ENCODE measurements at regions not wholly inside any gene's neighbourhood (a gene's known extent, or its start where the extent isn't known, plus 50 kb on each side); places are given as distances from the start of the nearest gene placed in this dataset.

GRCh38 chr12:66733321-66733720 lies 54.4 kb upstream of the GRIP1 start:
- Histone ChIP-seq H3K27me3 (ENCODE audit: insufficient read depth, poor library complexity, severe bottlenecking) (no peaks in the 10 kb centered on the region), H3K4me3 (ENCODE audit: severe bottlenecking) (no peak overlapping the region), H3K27ac (ENCODE audit: poor library complexity, severe bottlenecking) (no peak overlapping the region), H3K9me3 (ENCODE audit: severe bottlenecking) (no peaks in the 10 kb centered on the region), H3K4me1 (ENCODE audit: insufficient read depth, poor library complexity, severe bottlenecking) (no peaks in the 10 kb centered on the region), H3K36me3 (ENCODE audit: low read depth) (no peaks in the 10 kb centered on the region)
- no peak for ATAC-seq (ENCODE audit: low read depth)
- no peak for TF ChIP-seq CTCF (IDR thresholded peaks at IDR 0.05; ENCODE audit: poor library complexity, severe bottlenecking)
- no peak for DNase-seq (ENCODE audit: low spot score)

- Histone ChIP-seq H3K4me1 (ENCODE audit: insufficient read depth, poor library complexity, severe bottlenecking) (no peaks in the 10 kb centered on the region), H3K36me3 (ENCODE audit: low read depth) (no peaks in the 10 kb centered on the region), H3K27me3 (ENCODE audit: insufficient read depth, poor library complexity, severe bottlenecking) (no peaks in the 10 kb centered on the region), H3K4me3 (ENCODE audit: severe bottlenecking) (no peak overlapping the region), H3K9me3 (ENCODE audit: severe bottlenecking) (no peaks in the 10 kb centered on the region), H3K27ac (ENCODE audit: poor library complexity, severe bottlenecking) (no peak overlapping the region)
- no peak for TF ChIP-seq CTCF (IDR thresholded peaks at IDR 0.05; ENCODE audit: poor library complexity, severe bottlenecking)
- ATAC-seq (ENCODE audit: low read depth) (no peak), DNase-seq (ENCODE audit: low spot score) (no peak)
These were observed 55.0 kb upstream of the GRIP1 start for GRCh38 chr12:66733839-66734238.

GRCh38 chr12:66735275-66735674 lies 56.4 kb upstream of the GRIP1 start:
- Histone ChIP-seq H3K36me3 (ENCODE audit: low read depth) (no peaks in the 10 kb centered on the region), H3K9me3 (ENCODE audit: severe bottlenecking) (no peaks in the 10 kb centered on the region), H3K27me3 (ENCODE audit: insufficient read depth, poor library complexity, severe bottlenecking) (no peaks in the 10 kb centered on the region), H3K4me1 (ENCODE audit: insufficient read depth, poor library complexity, severe bottlenecking) (no peaks in the 10 kb centered on the region), H3K4me3 (ENCODE audit: severe bottlenecking) (no peak overlapping the region), H3K27ac (ENCODE audit: poor library complexity, severe bottlenecking) (no peak overlapping the region)
- ATAC-seq (ENCODE audit: low read depth) (no peak), DNase-seq (ENCODE audit: low spot score) (no peak)
- no peak for TF ChIP-seq CTCF (IDR thresholded peaks at IDR 0.05; ENCODE audit: poor library complexity, severe bottlenecking)

- ATAC-seq (ENCODE audit: low read depth) (no peak), DNase-seq (ENCODE audit: low spot score) (no peak)
- H3K27me3 ChIP-seq (ENCODE audit: insufficient read depth, poor library complexity, severe bottlenecking) = no peaks in the 10 kb centered on the region
- H3K27ac ChIP-seq (ENCODE audit: poor library complexity, severe bottlenecking) = no peak overlapping the region
- no peaks in the 10 kb centered on the region for H3K36me3 ChIP-seq (ENCODE audit: low read depth)
- no peak for TF ChIP-seq CTCF (IDR thresholded peaks at IDR 0.05; ENCODE audit: poor library complexity, severe bottlenecking)
- no peak overlapping the region for H3K4me3 ChIP-seq (ENCODE audit: severe bottlenecking)
- no peaks in the 10 kb centered on the region for H3K9me3 ChIP-seq (ENCODE audit: severe bottlenecking)
- H3K4me1 ChIP-seq (ENCODE audit: insufficient read depth, poor library complexity, severe bottlenecking) = no peaks in the 10 kb centered on the region
These were observed 58.1 kb upstream of the GRIP1 start for GRCh38 chr12:66736931-66737330.

- no peak for DNase-seq (ENCODE audit: low spot score)
- Histone ChIP-seq H3K9me3 (ENCODE audit: severe bottlenecking) (no peaks in the 10 kb centered on the region), H3K27me3 (ENCODE audit: insufficient read depth, poor library complexity, severe bottlenecking) (no peaks in the 10 kb centered on the region), H3K4me1 (ENCODE audit: insufficient read depth, poor library complexity, severe bottlenecking) (no peaks in the 10 kb centered on the region), H3K27ac (ENCODE audit: poor library complexity, severe bottlenecking) (no peak overlapping the region), H3K36me3 (ENCODE audit: low read depth) (no peaks in the 10 kb centered on the region), H3K4me3 (ENCODE audit: severe bottlenecking) (no peak overlapping the region)
- no peak for TF ChIP-seq CTCF (IDR thresholded peaks at IDR 0.05; ENCODE audit: poor library complexity, severe bottlenecking)
- no peak for ATAC-seq (ENCODE audit: low read depth)
These were observed 60.4 kb upstream of the GRIP1 start for GRCh38 chr12:66739266-66739665.
